ENCODE measurements at regions not wholly inside any gene's neighbourhood (a gene's known extent, or its start where the extent isn't known, plus 50 kb on each side); places are given as distances from the start of the nearest gene placed in this dataset.

- TF ChIP-seq CTCF (IDR thresholded peaks at IDR 0.05; ENCODE audit: insufficient read depth, low read depth, low read length, missing control alignments): no peak
- DNase-seq (ENCODE audit: low read depth): no peak
Observed at GRCh38 chr7:57399972-57400371, 50.0 kb upstream of the ZNF716 start.

More at GRCh38 chr7:57399972-57400371, 50.0 kb upstream of the ZNF716 start:
- no peak overlapping the region for H3K4me3 ChIP-seq (ENCODE audit: low read depth, low read length)
